PC-9 (cell line): ENCODE measurements at regions not wholly inside any gene's neighbourhood (a gene's known extent, or its start where the extent isn't known, plus 50 kb on each side); places are given as distances from the start of the nearest gene placed in this dataset.

Experiments
- CTCF ChIP-seq: fragments of 200-600 bp; sonication (generic); conservative IDR thresholded peaks from 2 replicates; pipeline ENCODE4 v1.6.1; 2017; ENCODE audit warnings: mixed run types, antibody characterized with exemption, mild to moderate bottlenecking, moderate library complexity
- EZH2 ChIP-seq: fragments of 200-600 bp; sonication (generic); IDR thresholded peaks from 2 replicates; pipeline ENCODE4 v1.8.0; 2017; ENCODE audit warnings: antibody characterized with exemption, low read depth

DNA sequence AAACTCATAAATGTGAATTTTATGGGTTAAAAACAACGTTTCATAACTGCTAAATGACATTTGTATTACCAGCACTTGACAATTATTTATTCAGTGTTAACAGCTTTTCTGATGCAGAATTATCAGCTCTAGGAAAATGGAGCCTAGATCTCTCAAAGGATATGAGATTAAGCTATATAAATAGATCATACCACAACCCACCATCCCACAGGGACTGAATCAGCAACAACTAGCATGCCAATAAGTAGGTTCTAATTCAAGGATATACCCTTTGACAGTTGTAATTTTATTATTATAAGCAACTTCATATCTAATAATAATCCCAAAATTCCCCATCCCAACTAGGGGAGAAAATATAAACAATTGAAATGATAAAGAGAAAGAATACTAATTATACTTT, 275.4 kb upstream of the RGS18 start:
- no peak for TF ChIP-seq CTCF
- no peak for TF ChIP-seq EZH2
